ENCODE measurements at regions not wholly inside any gene's neighbourhood (a gene's known extent, or its start where the extent isn't known, plus 50 kb on each side); places are given as distances from the start of the nearest gene placed in this dataset.

GRCh38 chr21:27301220-27301619 lies 334.3 kb upstream of the ADAMTS5 start:
- peaks cover 2 to 16% (median 9%) of the 10 kb centered on the region in 7 donors for H3K9me3 Mint-ChIP-seq
- H3K79me2 ChIP-seq (ENCODE audit: insufficient read depth, low read length) = no peaks in the 10 kb centered on the region
- no CpG with 5 or more reads among the region's 2 CpGs for WGBS (ENCODE audit: insufficient coverage)
- no peaks in the 10 kb centered on the region for H3K4me1 ChIP-seq (ENCODE audit: control insufficient read depth in 1 of 2, insufficient read depth in 2 of 2, low read length in 2 of 2)
- H3K27me3 ChIP-seq (ENCODE audit: control insufficient read depth in 2 of 2, insufficient read depth in 2 of 2, low read length in 2 of 2) = no peaks in the 10 kb centered on the region
- peaks cover 0 to 2% (median 1%) of the 10 kb centered on the region in 3 donors for H3K27me3 Mint-ChIP-seq (ENCODE audit: low read depth in 3 of 3)
- H3K4me3 ChIP-seq (replicated peaks in 1 of 3; ENCODE audit: low read depth in 2 of 3, low read length in 3 of 3) = no peak overlapping the region
- H2AFZ ChIP-seq (ENCODE audit: insufficient read depth, low read depth, low read length, poor library complexity, severe bottlenecking) = no peak overlapping the region
- H3K4me2 ChIP-seq (replicated peaks; ENCODE audit: extremely low read depth, low read length, poor library complexity, severe bottlenecking) = no peak overlapping the region
- no peaks in the 10 kb centered on the region for H3K36me3 Mint-ChIP-seq
- no peak overlapping the region for H3K9ac ChIP-seq (ENCODE audit: insufficient read depth, low read length, poor library complexity, severe bottlenecking)
- peaks cover 16 to 23% of the 10 kb centered on the region in 2 donors for H3K9me3 ChIP-seq (replicated peaks in 1 of 2; ENCODE audit: control insufficient read depth in 1 of 2, insufficient read depth in 1 of 2, low read length in 2 of 2)
- no peaks in the 10 kb centered on the region for H3K36me3 ChIP-seq (replicated peaks in 1 of 2; ENCODE audit: control insufficient read depth in 1 of 2, insufficient read depth in 2 of 2, low read length in 2 of 2)
- H3K27ac Mint-ChIP-seq = no peak overlapping the region
- no peak for DNase-seq
- H3K27ac ChIP-seq (ENCODE audit: low read depth in 1 of 2, low read length in 2 of 2) = no peak overlapping the region
- no peak for TF ChIP-seq CTCF (IDR thresholded peaks at IDR 0.05)
- intact Hi-C loops (cut with micrococcal nuclease) = no loop called here
- no peak overlapping the region for H3K4me3 Mint-ChIP-seq
- H3K4me1 Mint-ChIP-seq = no peaks in the 10 kb centered on the region
- H4K20me1 ChIP-seq (ENCODE audit: insufficient read depth, low read length) = no peaks in the 10 kb centered on the region

GRCh38 chr21:27300770-27301169 lies 333.9 kb upstream of the ADAMTS5 start:
- Histone ChIP-seq H2AFZ (ENCODE audit: insufficient read depth, low read depth, low read length, poor library complexity, severe bottlenecking) (no peak overlapping the region), H3K4me2 (replicated peaks; ENCODE audit: extremely low read depth, low read length, poor library complexity, severe bottlenecking) (no peak overlapping the region), H3K27ac (ENCODE audit: low read depth in 1 of 2, low read length in 2 of 2) (no peak overlapping the region), H3K36me3 (replicated peaks in 1 of 2; ENCODE audit: control insufficient read depth in 1 of 2, insufficient read depth in 2 of 2, low read length in 2 of 2) (no peaks in the 10 kb centered on the region), H3K4me1 (ENCODE audit: control insufficient read depth in 1 of 2, insufficient read depth in 2 of 2, low read length in 2 of 2) (no peaks in the 10 kb centered on the region), H4K20me1 (ENCODE audit: insufficient read depth, low read length) (no peaks in the 10 kb centered on the region), H3K27me3 (ENCODE audit: control insufficient read depth in 2 of 2, insufficient read depth in 2 of 2, low read length in 2 of 2) (no peaks in the 10 kb centered on the region), H3K4me3 (replicated peaks in 1 of 3; ENCODE audit: low read depth in 2 of 3, low read length in 3 of 3) (no peak overlapping the region), H3K9ac (ENCODE audit: insufficient read depth, low read length, poor library complexity, severe bottlenecking) (no peak overlapping the region), H3K9me3 (replicated peaks in 1 of 2; ENCODE audit: control insufficient read depth in 1 of 2, insufficient read depth in 1 of 2, low read length in 2 of 2) (peaks cover 16 to 24% of the 10 kb centered on the region in 2 donors), H3K79me2 (ENCODE audit: insufficient read depth, low read length) (no peaks in the 10 kb centered on the region)
- no peaks in the 10 kb centered on the region for H3K36me3 Mint-ChIP-seq
- DNase-seq = no peak
- peaks cover 0 to 1% (median 0%) of the 10 kb centered on the region in 3 donors for H3K27me3 Mint-ChIP-seq (ENCODE audit: low read depth in 3 of 3)
- WGBS (ENCODE audit: insufficient coverage) = no CpG with 5 or more reads among the region's 2 CpGs
- no peaks in the 10 kb centered on the region for H3K4me1 Mint-ChIP-seq
- TF ChIP-seq CTCF (IDR thresholded peaks at IDR 0.05) = no peak
- peaks cover 5 to 19% (median 9%) of the 10 kb centered on the region in 7 donors for H3K9me3 Mint-ChIP-seq
- H3K27ac Mint-ChIP-seq = no peak overlapping the region
- H3K4me3 Mint-ChIP-seq = no peak overlapping the region
- intact Hi-C loops (cut with micrococcal nuclease) = no loop called here
